ENCODE measurements at regions not wholly inside any gene's neighbourhood (a gene's known extent, or its start where the extent isn't known, plus 50 kb on each side); places are given as distances from the start of the nearest gene placed in this dataset.

DNA sequence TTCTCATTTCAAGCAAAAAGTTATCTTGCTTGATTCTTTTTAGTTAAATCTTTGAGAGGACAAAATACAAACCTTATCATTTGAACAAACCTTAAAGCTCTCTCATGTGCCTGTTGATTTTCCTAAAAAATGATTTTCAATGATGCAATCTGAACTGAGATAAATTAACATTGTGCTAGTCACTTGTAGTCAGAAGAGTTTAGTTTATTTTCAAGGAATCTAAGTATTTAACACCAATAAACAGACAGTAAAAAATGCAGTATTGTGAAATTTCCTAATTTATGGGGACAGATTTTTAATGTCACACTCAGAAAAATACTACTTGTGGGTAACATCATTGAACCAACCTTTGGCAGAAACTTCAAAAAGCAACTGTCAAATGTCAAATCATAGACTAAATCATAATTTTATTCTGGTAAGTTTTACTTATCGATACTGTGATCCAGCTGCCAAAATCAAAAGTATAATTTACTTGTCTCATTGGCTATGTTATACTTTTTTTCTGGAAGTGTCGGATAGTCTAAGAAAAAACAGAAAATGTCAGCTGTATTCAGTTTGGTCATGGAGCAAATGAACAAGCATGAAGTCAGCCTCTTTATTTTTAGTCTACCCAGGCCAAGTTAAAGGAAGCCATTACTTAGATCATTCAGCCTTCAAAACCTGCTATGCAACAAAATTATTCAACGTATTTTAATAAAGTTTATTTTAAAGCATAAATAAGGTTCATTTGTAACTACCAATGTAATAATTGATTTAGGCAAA is 52.4 kb upstream of the FNDC3B start:
- Mint-ChIP-seq H3K36me3 (ENCODE audit: low read depth) (no peaks in the 10 kb centered on the region), H3K4me1 (ENCODE audit: low read depth) (peaks cover 8% of the 10 kb centered on the region), H3K4me3 (no peak overlapping the region), H3K27ac (no peak overlapping the region), H3K27me3 (ENCODE audit: low read depth) (peaks cover 4% of the 10 kb centered on the region), H3K9me3 (ENCODE audit: insufficient read depth) (no peaks in the 10 kb centered on the region)
- ChIA-PET POLR2A (no interaction called here), CTCF (no interaction called here)
- ATAC-seq, result no peak
- no peak for DNase-seq

Data from activated CD8-positive, alpha-beta T cell treated with anti-CD3 and anti-CD28 coated beads, Interleukin-2, amount 10 ng/mL, durations not matched to agents 7 days and 5 days (primary cell).